WTC11 (cell line): ENCODE measurements at regions not wholly inside any gene's neighbourhood (a gene's known extent, or its start where the extent isn't known, plus 50 kb on each side); places are given as distances from the start of the nearest gene placed in this dataset.

Experiments used
- ATAC-seq: fragments of 200-7000 bp; cut with Tn5 transposase; 2 replicates; pipeline ENCODE4 v1.10.0; 2021; ENCODE audit warnings: mild to moderate bottlenecking, moderate library complexity
- CTCF ChIA-PET: fragments of 300-600 bp; sonication (Branson Sonifier 250); formaldehyde crosslinking; loops from one replicate; lab custom pipeline; 2021; ENCODE audit warnings: antibody characterized with exemption; lab: Charles Lee
- POLR2A ChIA-PET: fragments of 350-600 bp; sonication (Branson Sonifier 250); formaldehyde crosslinking; loops from one replicate; lab custom pipeline; 2021; ENCODE audit warnings: antibody characterized with exemption; lab: Charles Lee
- DNase-seq: peaks from one replicate; pipeline ENCODE4 v3.0.0; 2021; ENCODE audit warnings: low spot score
- H3K27ac Mint-ChIP-seq: 2 replicates; pipeline ENCODE4 v1.8.0; 2021; ENCODE audit warnings: mixed read lengths
- H3K27me3 Mint-ChIP-seq: 2 replicates; pipeline ENCODE4 v1.8.0; 2021; ENCODE audit warnings: low read depth, mild to moderate bottlenecking, moderate library complexity, mixed read lengths
- H3K36me3 Mint-ChIP-seq: 2 replicates; pipeline ENCODE4 v1.8.0; 2021; ENCODE audit warnings: mixed read lengths
- H3K4me1 Mint-ChIP-seq: 2 replicates; pipeline ENCODE4 v1.8.0; 2022; ENCODE audit warnings: mixed read lengths
- H3K4me3 Mint-ChIP-seq: 2 replicates; pipeline ENCODE4 v1.8.0; 2021; ENCODE audit warnings: mild to moderate bottlenecking, moderate library complexity, mixed read lengths
- H3K9me3 Mint-ChIP-seq: 2 replicates; pipeline ENCODE4 v1.8.0; 2021; ENCODE audit warnings: mixed read lengths
- CBFB ChIP-seq: sonication (generic); formaldehyde crosslinking; IDR thresholded peaks from 2 replicates; pipeline ENCODE4 v1.8.1; 2022; ENCODE audit warnings: mild to moderate bottlenecking, low read depth, missing genetic modification reagents
- EMX1 ChIP-seq: fragments of 250-450 bp; sonication (Bioruptor Pico); IDR thresholded peaks from 2 replicates; pipeline ENCODE4 v1.8.0; 2021; ENCODE audit warnings: mild to moderate bottlenecking
- FOXJ3 ChIP-seq: sonication (generic); formaldehyde crosslinking; IDR thresholded peaks from 2 replicates; pipeline ENCODE4 v1.9.0; 2021; ENCODE audit warnings: missing genetic modification reagents, mild to moderate bottlenecking, borderline replicate concordance
- FOXP1 ChIP-seq: sonication (generic); formaldehyde crosslinking; IDR thresholded peaks from 2 replicates; pipeline ENCODE4 v1.8.0; 2022; ENCODE audit warnings: missing genetic modification reagents, mild to moderate bottlenecking, moderate library complexity, borderline replicate concordance
- GABPB1 ChIP-seq: sonication (generic); formaldehyde crosslinking; IDR thresholded peaks from 2 replicates; pipeline ENCODE4 v1.8.1; 2023; ENCODE audit warnings: mild to moderate bottlenecking, missing genetic modification reagents
- GTF2I ChIP-seq: fragments of 250-450 bp; sonication (Bioruptor Pico); conservative IDR thresholded peaks from 2 replicates; pipeline ENCODE4 v1.4.0; 2021; ENCODE audit warnings: mild to moderate bottlenecking
- IRF2 ChIP-seq: sonication (generic); formaldehyde crosslinking; IDR thresholded peaks from 2 replicates; pipeline ENCODE4 v1.8.0; 2022; ENCODE audit warnings: low read depth, missing genetic modification reagents, borderline replicate concordance
- JUN ChIP-seq: sonication (generic); formaldehyde crosslinking; IDR thresholded peaks from 2 replicates; pipeline ENCODE4 v1.8.0; 2023; ENCODE audit warnings: mild to moderate bottlenecking, missing genetic modification reagents
- KAT7 ChIP-seq: sonication (generic); formaldehyde crosslinking; IDR thresholded peaks from 2 replicates; pipeline ENCODE4 v1.8.1; 2023; ENCODE audit warnings: missing genetic modification reagents, mild to moderate bottlenecking, borderline replicate concordance
- MXD4 ChIP-seq: fragments of 250-450 bp; sonication (Bioruptor Pico); IDR thresholded peaks from 2 replicates; pipeline ENCODE4 v1.8.0; 2021; ENCODE audit warnings: mild to moderate bottlenecking, moderate library complexity, borderline replicate concordance
- MYBL2 ChIP-seq: sonication (generic); formaldehyde crosslinking; IDR thresholded peaks from 2 replicates; pipeline ENCODE4 v1.8.1; 2023; ENCODE audit warnings: mild to moderate bottlenecking, moderate library complexity, missing genetic modification reagents
- NFYB ChIP-seq: sonication (generic); formaldehyde crosslinking; conservative IDR thresholded peaks from 2 replicates; pipeline ENCODE4 v1.8.0; 2022; ENCODE audit warnings: low read depth, missing genetic modification reagents
- NR1H2 ChIP-seq: sonication (generic); formaldehyde crosslinking; IDR thresholded peaks from 2 replicates; pipeline ENCODE4 v1.9.0; 2021; ENCODE audit warnings: mild to moderate bottlenecking, moderate library complexity, missing genetic modification reagents
- SMAD4 ChIP-seq: sonication (generic); formaldehyde crosslinking; IDR thresholded peaks from 2 replicates; pipeline ENCODE4 v1.8.0; 2022; ENCODE audit warnings: mild to moderate bottlenecking, missing genetic modification reagents
- SOX15 ChIP-seq: fragments of 250-450 bp; sonication (Bioruptor Pico); IDR thresholded peaks from 2 replicates; pipeline ENCODE4 v1.9.0; 2021; ENCODE audit warnings: mild to moderate bottlenecking
- TEAD1 ChIP-seq: sonication (generic); formaldehyde crosslinking; IDR thresholded peaks from 2 replicates; pipeline ENCODE4 v1.8.0; 2022; ENCODE audit warnings: mild to moderate bottlenecking, missing genetic modification reagents
- TP53 ChIP-seq: sonication (generic); formaldehyde crosslinking; IDR thresholded peaks from 2 replicates; pipeline ENCODE4 v1.8.1; 2023; ENCODE audit warnings: mild to moderate bottlenecking, missing genetic modification reagents
- USF1 ChIP-seq: sonication (generic); formaldehyde crosslinking; IDR thresholded peaks from 2 replicates; pipeline ENCODE4 v1.8.0; 2022; ENCODE audit warnings: mild to moderate bottlenecking, missing genetic modification reagents
- USF2 ChIP-seq: sonication (generic); formaldehyde crosslinking; IDR thresholded peaks from 2 replicates; pipeline ENCODE4 v1.8.1; 2023; ENCODE audit warnings: mild to moderate bottlenecking, missing genetic modification reagents, moderate library complexity
- ZBTB21 ChIP-seq: sonication (generic); formaldehyde crosslinking; IDR thresholded peaks from 2 replicates; pipeline ENCODE4 v1.8.1; 2023; ENCODE audit warnings: mild to moderate bottlenecking, missing genetic modification reagents, borderline replicate concordance
- ZNF121 ChIP-seq: sonication (generic); formaldehyde crosslinking; IDR thresholded peaks from 2 replicates; pipeline ENCODE4 v1.8.0; 2023; ENCODE audit warnings: missing genetic modification reagents
- ZNF138 ChIP-seq: sonication (generic); formaldehyde crosslinking; conservative IDR thresholded peaks from 2 replicates; pipeline ENCODE4 v1.8.1; 2022; ENCODE audit warnings: mild to moderate bottlenecking, moderate library complexity, missing genetic modification reagents
- ZNF396 ChIP-seq: fragments of 250-450 bp; sonication (Bioruptor Pico); IDR thresholded peaks from 2 replicates; pipeline ENCODE4 v1.8.0; 2021; ENCODE audit warnings: mild to moderate bottlenecking, moderate library complexity, borderline replicate concordance
- ZNF423 ChIP-seq: fragments of 250-450 bp; sonication (Bioruptor Pico); IDR thresholded peaks from 2 replicates; pipeline ENCODE4 v2.1.2; 2022; ENCODE audit warnings: mild to moderate bottlenecking, moderate library complexity
- ZNF671 ChIP-seq: fragments of 250-450 bp; sonication (Bioruptor Pico); IDR thresholded peaks from 2 replicates; pipeline ENCODE4 v1.8.0; 2021; ENCODE audit warnings: mild to moderate bottlenecking
- TF ChIP-seq, protein P1 (sequence below): sonication (generic); formaldehyde crosslinking; IDR thresholded peaks from 2 replicates; pipeline ENCODE4 v1.8.1; 2023; ENCODE audit warnings: mild to moderate bottlenecking, missing genetic modification reagents
- TF ChIP-seq, protein P2 (sequence below): fragments of 250-450 bp; sonication (Bioruptor Pico); conservative IDR thresholded peaks from 2 replicates; pipeline ENCODE4 v1.9.0; 2021; ENCODE audit warnings: mild to moderate bottlenecking
- TF ChIP-seq, protein P3 (sequence below): sonication (generic); formaldehyde crosslinking; IDR thresholded peaks from 2 replicates; pipeline ENCODE4 v1.8.1; 2022; ENCODE audit warnings: mild to moderate bottlenecking, moderate library complexity, missing genetic modification reagents

- ATAC-seq (no peak), DNase-seq (no peak)
- Mint-ChIP-seq H3K9me3 (no peaks in the 10 kb centered on the region), H3K36me3 (no peaks in the 10 kb centered on the region), H3K27me3 (peaks cover 33% of the 10 kb centered on the region), H3K27ac (no peak overlapping the region), H3K4me3 (no peak overlapping the region), H3K4me1 (peaks cover 33% of the 10 kb centered on the region)
- no peak for TF ChIP-seq USF1
- TF ChIP-seq, protein P1, sequence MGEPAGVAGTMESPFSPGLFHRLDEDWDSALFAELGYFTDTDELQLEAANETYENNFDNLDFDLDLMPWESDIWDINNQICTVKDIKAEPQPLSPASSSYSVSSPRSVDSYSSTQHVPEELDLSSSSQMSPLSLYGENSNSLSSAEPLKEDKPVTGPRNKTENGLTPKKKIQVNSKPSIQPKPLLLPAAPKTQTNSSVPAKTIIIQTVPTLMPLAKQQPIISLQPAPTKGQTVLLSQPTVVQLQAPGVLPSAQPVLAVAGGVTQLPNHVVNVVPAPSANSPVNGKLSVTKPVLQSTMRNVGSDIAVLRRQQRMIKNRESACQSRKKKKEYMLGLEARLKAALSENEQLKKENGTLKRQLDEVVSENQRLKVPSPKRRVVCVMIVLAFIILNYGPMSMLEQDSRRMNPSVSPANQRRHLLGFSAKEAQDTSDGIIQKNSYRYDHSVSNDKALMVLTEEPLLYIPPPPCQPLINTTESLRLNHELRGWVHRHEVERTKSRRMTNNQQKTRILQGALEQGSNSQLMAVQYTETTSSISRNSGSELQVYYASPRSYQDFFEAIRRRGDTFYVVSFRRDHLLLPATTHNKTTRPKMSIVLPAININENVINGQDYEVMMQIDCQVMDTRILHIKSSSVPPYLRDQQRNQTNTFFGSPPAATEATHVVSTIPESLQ (CRISPR knock-in tag) = no peak
- TF ChIP-seq NFYB (CRISPR knock-in tag) = no peak
- no peak for TF ChIP-seq SOX15
- TF ChIP-seq, protein P2, sequence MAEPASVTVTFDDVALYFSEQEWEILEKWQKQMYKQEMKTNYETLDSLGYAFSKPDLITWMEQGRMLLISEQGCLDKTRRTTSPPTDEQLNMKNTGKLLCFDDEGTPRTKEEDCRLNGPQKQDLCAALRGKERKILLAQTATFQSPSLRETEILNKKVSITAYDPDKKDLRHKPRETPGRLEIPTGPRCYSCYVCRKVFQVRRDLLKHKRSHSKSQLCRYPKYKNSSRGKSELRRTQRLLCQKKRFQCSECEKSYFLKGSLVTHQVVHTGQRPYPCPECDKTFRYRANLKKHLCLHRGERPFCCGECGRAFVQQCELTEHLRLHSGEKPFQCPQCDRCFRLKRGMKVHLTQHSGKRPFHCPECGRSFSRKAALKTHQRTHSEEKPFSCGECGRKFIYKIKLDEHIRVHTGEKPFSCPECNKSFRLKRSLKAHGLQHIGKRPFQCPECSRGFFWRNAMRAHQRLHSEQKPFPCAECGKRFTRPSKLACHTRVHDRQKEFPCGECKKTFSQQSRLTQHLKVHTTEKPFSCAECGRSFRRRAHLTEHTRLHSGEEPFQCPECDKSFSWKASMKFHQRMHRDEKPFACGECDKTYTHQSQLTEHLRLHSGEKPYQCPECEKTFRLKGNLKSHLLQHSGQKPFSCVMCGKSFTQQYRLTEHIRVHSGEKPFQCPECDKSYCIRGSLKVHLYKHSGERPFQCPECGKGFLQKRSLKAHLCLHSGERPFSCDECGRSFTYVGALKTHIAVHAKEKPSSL (CRISPR knock-in tag) = no peak
- TF ChIP-seq CBFB = no peak
- TF ChIP-seq SMAD4 = no peak
- TF ChIP-seq EMX1 (CRISPR knock-in tag) = no peak
- TF ChIP-seq, protein P3, sequence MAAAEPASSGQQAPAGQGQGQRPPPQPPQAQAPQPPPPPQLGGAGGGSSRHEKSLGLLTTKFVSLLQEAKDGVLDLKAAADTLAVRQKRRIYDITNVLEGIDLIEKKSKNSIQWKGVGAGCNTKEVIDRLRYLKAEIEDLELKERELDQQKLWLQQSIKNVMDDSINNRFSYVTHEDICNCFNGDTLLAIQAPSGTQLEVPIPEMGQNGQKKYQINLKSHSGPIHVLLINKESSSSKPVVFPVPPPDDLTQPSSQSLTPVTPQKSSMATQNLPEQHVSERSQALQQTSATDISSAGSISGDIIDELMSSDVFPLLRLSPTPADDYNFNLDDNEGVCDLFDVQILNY (CRISPR knock-in tag) = no peak
- TF ChIP-seq ZBTB21 (CRISPR knock-in tag) = no peak
- no peak for TF ChIP-seq GABPB1 (CRISPR knock-in tag)
- TF ChIP-seq IRF2 = no peak
- POLR2A ChIA-PET = no interaction called here
- CTCF ChIA-PET = interaction anchor here (0.7 to 1.0 kb wide), 11 partner anchors 8 to 265 kb away, joined by 3 to 5 read pairs (median 3); no protein-coding TSS in a partner anchor
Observed at GRCh38 chr18:26649193-26649543, 100.8 kb upstream of the KCTD1 start.

- H3K36me3 Mint-ChIP-seq = no peaks in the 10 kb centered on the region
- no peak overlapping the region for H3K4me3 Mint-ChIP-seq
- ChIA-PET POLR2A (no interaction called here), CTCF (interaction anchor here (0.7 to 1.0 kb wide), 5 partner anchors 14 to 243 kb away, joined by 3 to 4 read pairs (median 3); no protein-coding TSS in a partner anchor)
- H3K27me3 Mint-ChIP-seq = peaks cover 28% of the 10 kb centered on the region
- no peak overlapping the region for H3K27ac Mint-ChIP-seq
- no peaks in the 10 kb centered on the region for H3K9me3 Mint-ChIP-seq
- DNase-seq = no peak
- no peak for TF ChIP-seq GTF2I (CRISPR knock-in tag)
- TF ChIP-seq JUN (CRISPR knock-in tag) = no peak
- TF ChIP-seq ZNF671 (CRISPR knock-in tag) = no peak
- TF ChIP-seq SMAD4 = no peak
- no peak for TF ChIP-seq KAT7 (CRISPR knock-in tag)
- peaks cover 29% of the 10 kb centered on the region for H3K4me1 Mint-ChIP-seq
- no peak for ATAC-seq
Observed at GRCh38 chr18:26648509-26649192, 100.3 kb upstream of the KCTD1 start.

DNA sequence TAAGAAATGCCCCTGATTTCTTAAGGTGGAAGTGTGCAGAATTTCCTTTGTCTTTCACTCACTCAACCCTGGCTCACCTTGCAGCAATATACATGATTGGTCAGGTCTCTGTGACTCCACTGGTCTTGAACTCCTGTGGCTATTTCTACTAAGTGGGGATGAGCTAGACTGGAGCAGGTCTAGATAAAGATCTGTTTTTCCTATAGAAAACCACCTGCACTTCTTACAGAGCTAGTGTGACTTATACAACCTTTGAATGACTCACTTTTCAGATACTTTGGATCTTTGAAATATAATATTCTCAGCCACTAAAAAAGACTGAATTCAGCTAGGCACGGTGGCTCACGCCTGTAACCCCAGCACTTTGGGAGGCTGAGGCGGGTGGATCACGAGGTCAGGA, 98.5 kb upstream of the KCTD1 start:
- Mint-ChIP-seq H3K27ac (no peak overlapping the region), H3K27me3 (peaks cover 18% of the 10 kb centered on the region), H3K36me3 (no peaks in the 10 kb centered on the region), H3K9me3 (no peaks in the 10 kb centered on the region), H3K4me3 (no peak overlapping the region), H3K4me1 (peaks cover 14% of the 10 kb centered on the region)
- ChIA-PET POLR2A (no interaction called here), CTCF (no interaction called here)
- DNase-seq (no peak), ATAC-seq (no peak)
- no peak for TF ChIP-seq SOX15
- TF ChIP-seq FOXJ3 (CRISPR knock-in tag) = no peak
- TF ChIP-seq NFYB (CRISPR knock-in tag) = no peak
- no peak for TF ChIP-seq ZNF138 (CRISPR knock-in tag)
- no peak for TF ChIP-seq USF2
- TF ChIP-seq TP53 (CRISPR knock-in tag) = no peak
- no peak for TF ChIP-seq MXD4 (CRISPR knock-in tag)
- TF ChIP-seq ZNF423 (CRISPR knock-in tag) = no peak
- TF ChIP-seq ZNF671 (CRISPR knock-in tag) = no peak
- TF ChIP-seq NR1H2 (CRISPR knock-in tag) = no peak
- no peak for TF ChIP-seq ZNF396 (CRISPR knock-in tag)
- no peak for TF ChIP-seq MYBL2 (CRISPR knock-in tag)
- TF ChIP-seq ZNF121 (CRISPR knock-in tag) = no peak
- no peak for TF ChIP-seq TEAD1 (CRISPR knock-in tag)
- TF ChIP-seq CBFB = no peak
- TF ChIP-seq FOXP1 (CRISPR knock-in tag) = no peak
- no peak for TF ChIP-seq GABPB1 (CRISPR knock-in tag)
- no peak for TF ChIP-seq JUN (CRISPR knock-in tag)
